AG04449 (cell line): ENCODE measurements at regions not wholly inside any gene's neighbourhood (a gene's known extent, or its start where the extent isn't known, plus 50 kb on each side); places are given as distances from the start of the nearest gene placed in this dataset.

Source experiments
- CTCF ChIA-PET: fragments of 350-600 bp; formaldehyde crosslinking; extraction: SDS; loops from one replicate; lab custom pipeline; 2021; ENCODE audit warnings: antibody characterized with exemption; lab: Yijun Ruan, JAX
- POLR2A ChIA-PET: fragments of 400-600, 350-600 bp; formaldehyde crosslinking; extraction: SDS; loops from one replicate; lab custom pipeline; 2020; ENCODE audit warnings: antibody characterized with exemption, inconsistent platforms; lab: Yijun Ruan, JAX
- DNase-seq: peaks from one replicate; pipeline ENCODE4 v3.0.0-alpha.2; 2010; ENCODE audit warnings: low read depth, low spot score
- H3K4me3 ChIP-seq: 2 replicates; pipeline ENCODE4 v1.5.1; 2011; ENCODE audit warnings: low read depth, mild to moderate bottlenecking, control low read depth, low read length
- CTCF ChIP-seq: IDR thresholded peaks from one replicate; pipeline ENCODE4 v1.5.1; 2011; ENCODE audit warnings: mild to moderate bottlenecking, moderate library complexity, low read length, control low read depth, inconsistent platforms; ENCODE audit not compliant: insufficient read depth; ENCODE audit errors: missing control alignments

- TF ChIP-seq CTCF = no peak
- ChIA-PET CTCF (interaction anchor here (0.8 to 1.4 kb wide), 6 partner anchors 8 to 147 kb away, joined by 3 to 6 read pairs (median 4); no protein-coding TSS in a partner anchor), POLR2A (interaction anchor here (1.2 to 1.8 kb wide), 4 partner anchors 23 to 113 kb away, joined by 5 to 12 read pairs (median 8); partner anchors contain the start of gene TSC22D2)
- H3K4me3 ChIP-seq = no peak overlapping the region
- no peak for DNase-seq
Measured at GRCh38 chr3:150349314-150350097, 58.6 kb upstream of the TSC22D2 start.

GRCh38 chr3:150348500-150348899, 59.6 kb upstream of the TSC22D2 start:
- TF ChIP-seq CTCF = no peak
- POLR2A ChIA-PET = interaction anchor here (1.7 to 1.8 kb wide), 3 partner anchors 55 to 112 kb away, joined by 6 to 12 read pairs (median 9); partner anchors contain the start of gene TSC22D2
- peak; percentile 63 for DNase-seq
- CTCF ChIA-PET = interaction anchor here (0.8 to 1.4 kb wide), 5 partner anchors 9 to 148 kb away, joined by 3 to 6 read pairs (median 4); no protein-coding TSS in a partner anchor
- no peak overlapping the region for H3K4me3 ChIP-seq

GRCh38 chr3:150346981-150347863, 60.9 kb upstream of the TSC22D2 start:
- TF ChIP-seq CTCF = no peak
- ChIA-PET POLR2A (interaction anchor here (1.0 kb wide), 1 partner anchor 13 kb away, joined by 5 read pairs; no protein-coding TSS in a partner anchor), CTCF (interaction anchor here (0.7 to 1.6 kb wide), 7 partner anchors 13 to 148 kb away, joined by 3 to 8 read pairs (median 4); no protein-coding TSS in a partner anchor)
- DNase-seq = no peak
- H3K4me3 ChIP-seq = peak overlapping the region; percentile 16

GRCh38 chr3:150346266-150346665, 61.8 kb upstream of the TSC22D2 start:
- TF ChIP-seq CTCF = no peak
- POLR2A ChIA-PET = interaction anchor here (1.0 kb wide), 1 partner anchor 14 kb away, joined by 5 read pairs; no protein-coding TSS in a partner anchor
- CTCF ChIA-PET = interaction anchor here (0.7 to 1.6 kb wide), 4 partner anchors 21 to 110 kb away, joined by 3 to 4 read pairs (median 4); no protein-coding TSS in a partner anchor
- no peak overlapping the region for H3K4me3 ChIP-seq
- DNase-seq = no peak

- no peak for DNase-seq
- no peak overlapping the region for H3K4me3 ChIP-seq
- CTCF ChIA-PET = interaction anchor here (0.9 to 1.9 kb wide), 2 partner anchors 109 to 151 kb away, joined by 3 to 5 read pairs; no protein-coding TSS in a partner anchor
- no peak for TF ChIP-seq CTCF
- POLR2A ChIA-PET = interaction anchor here (0.6 to 1.0 kb wide), 3 partner anchors 63 to 834 kb away, joined by 3 read pairs; partner anchors contain the start of gene TSC22D2
Measured at GRCh38 chr3:150345021-150345538, 63.0 kb upstream of the TSC22D2 start.
